GM11168 (cell line): ENCODE measurements at regions not wholly inside any gene's neighbourhood (a gene's known extent, or its start where the extent isn't known, plus 50 kb on each side); places are given as distances from the start of the nearest gene placed in this dataset.

Experiments
- in situ Hi-C: fragments of 300-500 bp; cut with MboI; formaldehyde crosslinking; loops from one replicate; pipeline ENCODE4 v1.12.0; 2022; ENCODE audit warnings: low sequenced_read_pairs; ENCODE audit not compliant: unreplicated experiment

- in situ Hi-C loops, result no loop called here
Measured at GRCh38 chr6:56005426-56005825, 130.0 kb upstream of the BMP5 start.

GRCh38 chr6:56004426-56004825 is 129.0 kb upstream of the BMP5 start:
- in situ Hi-C loops, result no loop called here

GRCh38 chr6:56003616-56004015 is 128.2 kb upstream of the BMP5 start:
- in situ Hi-C loops, result no loop called here

GRCh38 chr6:56002336-56002735 is 126.9 kb upstream of the BMP5 start:
- in situ Hi-C loops, result no loop called here

GRCh38 chr6:55998576-55998975 is 123.2 kb upstream of the BMP5 start:
- in situ Hi-C loops, result loop anchor here (25.0 kb wide), 1 partner anchor 289 kb away; no protein-coding TSS in a partner anchor

GRCh38 chr6:55997223-55997874 is 122.0 kb upstream of the BMP5 start:
- in situ Hi-C loops, result loop anchor here (25.0 kb wide), 1 partner anchor 290 kb away; no protein-coding TSS in a partner anchor

GRCh38 chr6:55994531-55994930 is 119.1 kb upstream of the BMP5 start:
- in situ Hi-C loops, result loop anchor here (25.0 kb wide), 1 partner anchor 293 kb away; no protein-coding TSS in a partner anchor

- in situ Hi-C loops, result loop anchor here (25.0 kb wide), 1 partner anchor 294 kb away; no protein-coding TSS in a partner anchor
Measured at GRCh38 chr6:55993418-55993817, 118.0 kb upstream of the BMP5 start.

GRCh38 chr6:55992546-55992945 is 117.2 kb upstream of the BMP5 start:
- in situ Hi-C loops, result loop anchor here (25.0 kb wide), 1 partner anchor 295 kb away; no protein-coding TSS in a partner anchor

GRCh38 chr6:55985309-55985708 is 109.9 kb upstream of the BMP5 start:
- in situ Hi-C loops, result loop anchor here (25.0 kb wide), 1 partner anchor 302 kb away; no protein-coding TSS in a partner anchor

- in situ Hi-C loops, result loop anchor here (25.0 kb wide), 1 partner anchor 303 kb away; no protein-coding TSS in a partner anchor
Measured at GRCh38 chr6:55983861-55984260, 108.5 kb upstream of the BMP5 start.

GRCh38 chr6:55981660-55982059 is 106.3 kb upstream of the BMP5 start:
- in situ Hi-C loops, result loop anchor here (25.0 kb wide), 1 partner anchor 306 kb away; no protein-coding TSS in a partner anchor

- in situ Hi-C loops, result loop anchor here (25.0 kb wide), 1 partner anchor 307 kb away; no protein-coding TSS in a partner anchor
Measured at GRCh38 chr6:55980627-55981211, 105.3 kb upstream of the BMP5 start.

GRCh38 chr6:55979526-55979925 is 104.1 kb upstream of the BMP5 start:
- in situ Hi-C loops, result loop anchor here (25.0 kb wide), 1 partner anchor 308 kb away; no protein-coding TSS in a partner anchor

GRCh38 chr6:55977959-55978665 is 102.7 kb upstream of the BMP5 start:
- in situ Hi-C loops, result loop anchor here (25.0 kb wide), 1 partner anchor 309 kb away; no protein-coding TSS in a partner anchor

- in situ Hi-C loops, result loop anchor here (25.0 kb wide), 1 partner anchor 313 kb away; no protein-coding TSS in a partner anchor
Measured at GRCh38 chr6:55974688-55975087, 99.3 kb upstream of the BMP5 start.

- in situ Hi-C loops, result no loop called here
Measured at GRCh38 chr6:55972091-55972490, 96.7 kb upstream of the BMP5 start.

- in situ Hi-C loops, result no loop called here
Measured at GRCh38 chr6:55969526-55969925, 94.1 kb upstream of the BMP5 start.

GRCh38 chr6:55968926-55969325 is 93.5 kb upstream of the BMP5 start:
- in situ Hi-C loops, result no loop called here

- in situ Hi-C loops, result no loop called here
Measured at GRCh38 chr6:55964136-55964535, 88.7 kb upstream of the BMP5 start.

GRCh38 chr6:55963301-55963700 is 87.9 kb upstream of the BMP5 start:
- in situ Hi-C loops, result no loop called here
